ENCODE measurements at regions not wholly inside any gene's neighbourhood (a gene's known extent, or its start where the extent isn't known, plus 50 kb on each side); places are given as distances from the start of the nearest gene placed in this dataset.

GRCh38 chr6:130734161-130734560 lies 93.0 kb upstream of the SMLR1 start:
- TF ChIP-seq CTCF (IDR thresholded peaks at IDR 0.05; ENCODE audit: low read depth, low read length) (no peak), EZH2phosphoT487 (IDR thresholded peaks at IDR 0.05; ENCODE audit: low read depth) (no peak)

All from OCI-LY3 (cell line).